Stomach (tissue), 8 donors: ENCODE measurements at regions not wholly inside any gene's neighbourhood (a gene's known extent, or its start where the extent isn't known, plus 50 kb on each side); places are given as distances from the start of the nearest gene placed in this dataset.

Source experiments
- DNase-seq, 2 donors: peaks; one replicate each; pipeline versions ENCODE4 v3.0.0 to v3.0.0-alpha.2; 2013 to 2019
- H3K27ac ChIP-seq, 5 donors: fragments of 200-600 bp in 4 of 5; sonication (generic) in 4 of 5; one replicate each; pipeline ENCODE4 v1.5.1; 2013 to 2019; ENCODE audit warnings: mild to moderate bottlenecking in 1 of 5, moderate library complexity in 1 of 5
- H3K27me3 ChIP-seq, 3 donors: fragments of 200-600 bp; sonication (generic); one replicate each; pipeline ENCODE4 v1.5.1; 2017 to 2019; ENCODE audit warnings: mixed run types in 1 of 3
- H3K36me3 ChIP-seq, 4 donors: fragments of 200-600 bp; sonication (generic); 1 replicate in 3 of 4; 2 replicates in 1 of 4; pipeline ENCODE4 v1.5.1; 2016 to 2019
- H3K4me1 ChIP-seq, 4 donors: fragments of 200-600 bp; sonication (generic); one replicate each; pipeline ENCODE4 v1.5.1; 2016 to 2019
- H3K4me3 ChIP-seq, 4 donors: fragments of 200-600 bp; sonication (generic) in 3 of 4; one replicate each; pipeline ENCODE4 v1.5.1; 2016 to 2019; ENCODE audit warnings: mild to moderate bottlenecking in 1 of 4
- H3K9me3 ChIP-seq, 4 donors: fragments of 200-600 bp; sonication (generic); one replicate each; pipeline ENCODE4 v1.5.1; 2016 to 2019
- CTCF ChIP-seq, 7 experiments: fragments of 450-650 bp in 4 of 7; fragments of 200-600 bp in 3 of 7; sonication (generic) in 3 of 7; IDR thresholded peaks; one replicate each; pipeline ENCODE4 v1.5.1; 2016 to 2019; ENCODE audit warnings: antibody characterized with exemption in 7 of 7, control low read depth in 2 of 7, mild to moderate bottlenecking in 1 of 7
- EP300 ChIP-seq: sonication (generic); formaldehyde crosslinking; IDR thresholded peaks from one replicate; pipeline ENCODE4 v1.6.1; 2017; ENCODE audit warnings: antibody characterized with exemption
- POLR2A ChIP-seq, 4 donors: fragments of 450-650 bp; IDR thresholded peaks; one replicate each; pipeline ENCODE4 v1.6.1; 2016; ENCODE audit warnings: antibody characterized with exemption in 4 of 4, control low read depth in 2 of 4, mild to moderate bottlenecking in 1 of 4, moderate library complexity in 1 of 4
- POLR2AphosphoS5 ChIP-seq, 3 donors: sonication (generic); formaldehyde crosslinking; IDR thresholded peaks; one replicate each; pipeline ENCODE4 v1.6.1; 2016; ENCODE audit warnings: antibody characterized with exemption in 3 of 3
- WGBS, 5 donors: extraction: QIAGEN DNeasy Blood & Tissue Kit in 3 of 5; methylation state at CpG; one replicate each; pipeline versions ENCODE4 v1.1.5 to v1.1.7; 2013 to 2018; 5-methylcytosine and 5-hydroxymethylcytosine counted together
- intact Hi-C: fragments of 100-400 bp; cut with DNase I; formaldehyde crosslinking; loops from one replicate; pipeline ENCODE4 v1.15.1; 2023; ENCODE audit warnings: low total_unique reads
- donor health status: healthy with polysubstance abuse.
- donor health status: Bipolar disorder and iron deficiency.
- donor health status: healthy.

GRCh38 chr5:111597491-111597890 is 85.2 kb upstream of the STARD4 start:
- WGBS, 5 donors: 89 to 98% (median 92%) methylated on average over 2 of the region's 2 CpGs
- H3K9me3 ChIP-seq: peaks cover 0 to 10% (median 6%) of the 10 kb centered on the region in 4 donors
- no peak overlapping the region for H3K4me3 ChIP-seq
- DNase-seq: no peak
- intact Hi-C loops: no loop called here
- no peaks in the 10 kb centered on the region for H3K4me1 ChIP-seq
- no peak overlapping the region for H3K27ac ChIP-seq
- TF ChIP-seq CTCF (IDR thresholded peaks at IDR 0.05) (no peak), POLR2AphosphoS5 (IDR thresholded peaks at IDR 0.05) (no peak), EP300 (no peak), POLR2A (IDR thresholded peaks at IDR 0.05) (no peak)
- H3K27me3 ChIP-seq: no peaks in the 10 kb centered on the region
- no peaks in the 10 kb centered on the region for H3K36me3 ChIP-seq

GRCh38 chr5:111596705-111597104 is 84.4 kb upstream of the STARD4 start:
- Histone ChIP-seq H3K9me3 (peaks cover 0 to 10% (median 6%) of the 10 kb centered on the region in 4 donors), H3K27ac (no peak overlapping the region), H3K27me3 (no peaks in the 10 kb centered on the region), H3K36me3 (no peaks in the 10 kb centered on the region), H3K4me3 (no peak overlapping the region), H3K4me1 (no peaks in the 10 kb centered on the region)
- 67 to 94% (median 90%) methylated on average over 1 to 5 of the region's 5 CpGs for WGBS, 5 donors
- intact Hi-C loops: no loop called here
- no peak for TF ChIP-seq CTCF (IDR thresholded peaks at IDR 0.05)
- TF ChIP-seq POLR2AphosphoS5 (IDR thresholded peaks at IDR 0.05): no peak
- TF ChIP-seq POLR2A (IDR thresholded peaks at IDR 0.05): no peak
- TF ChIP-seq EP300: no peak
- no peak for DNase-seq

- WGBS, 5 donors: 69 to 96% (median 69%) methylated on average over 3 to 4 of the region's 4 CpGs
- H3K27ac ChIP-seq: no peak overlapping the region
- H3K36me3 ChIP-seq: no peaks in the 10 kb centered on the region
- no peaks in the 10 kb centered on the region for H3K4me1 ChIP-seq
- no peaks in the 10 kb centered on the region for H3K27me3 ChIP-seq
- DNase-seq: no peak
- intact Hi-C loops: no loop called here
- peaks cover 0 to 10% (median 6%) of the 10 kb centered on the region in 4 donors for H3K9me3 ChIP-seq
- H3K4me3 ChIP-seq: no peak overlapping the region
- no peak for TF ChIP-seq POLR2A (IDR thresholded peaks at IDR 0.05)
- TF ChIP-seq EP300: no peak
- TF ChIP-seq CTCF (IDR thresholded peaks at IDR 0.05): no peak
- TF ChIP-seq POLR2AphosphoS5 (IDR thresholded peaks at IDR 0.05): no peak
Observed at GRCh38 chr5:111595425-111595824, 83.1 kb upstream of the STARD4 start.

GRCh38 chr5:111589316-111589715 is 77.0 kb upstream of the STARD4 start:
- Histone ChIP-seq H3K4me3 (no peak overlapping the region), H3K27ac (no peak overlapping the region), H3K36me3 (no peaks in the 10 kb centered on the region), H3K27me3 (no peaks in the 10 kb centered on the region), H3K4me1 (no peaks in the 10 kb centered on the region), H3K9me3 (no peaks in the 10 kb centered on the region)
- intact Hi-C loops: no loop called here
- 80 to 95% (median 91%) methylated on average over 1 of the region's 1 CpG for WGBS, 5 donors
- TF ChIP-seq POLR2AphosphoS5 (IDR thresholded peaks at IDR 0.05) (no peak), CTCF (IDR thresholded peaks at IDR 0.05) (no peak), POLR2A (IDR thresholded peaks at IDR 0.05) (no peak), EP300 (no peak)
- no peak for DNase-seq
